Esophagus muscularis mucosa (tissue), 3 donors: ENCODE measurements at regions not wholly inside any gene's neighbourhood (a gene's known extent, or its start where the extent isn't known, plus 50 kb on each side); places are given as distances from the start of the nearest gene placed in this dataset.
"Not testable (repeated sequence)": the region's sequence is repeated elsewhere in the genome, so short reads cannot be mapped to it uniquely, and the experiment has no call there.

Source experiments
- POLR2A ChIP-seq: fragments of 450-650 bp; IDR thresholded peaks from one replicate; pipeline ENCODE4 v1.6.1; 2017; ENCODE audit warnings: antibody characterized with exemption, moderate library complexity, mild to moderate bottlenecking, low read depth
- POLR2AphosphoS5 ChIP-seq, 2 donors: sonication (generic); formaldehyde crosslinking; IDR thresholded peaks; one replicate each; pipeline ENCODE4 v1.6.1; 2017; ENCODE audit warnings: antibody characterized with exemption in 2 of 2
- TF ChIP-seq, protein P1 (sequence below), 3 experiments: fragments of 200-600 bp in 2 of 3; fragments of 450-650 bp in 1 of 3; sonication (generic) in 2 of 3; IDR thresholded peaks; one replicate each; pipeline ENCODE4 v1.5.1; 2017 to 2019; ENCODE audit warnings: antibody characterized with exemption in 3 of 3, mild to moderate bottlenecking in 2 of 3, moderate library complexity in 1 of 3

GRCh38 chrX:89759076-89759685 is 162.5 kb upstream of the TGIF2LX start:
- not testable (repeated sequence) for TF ChIP-seq POLR2A; POLR2AphosphoS5 (IDR thresholded peaks at IDR 0.05)
- TF ChIP-seq, protein P1, sequence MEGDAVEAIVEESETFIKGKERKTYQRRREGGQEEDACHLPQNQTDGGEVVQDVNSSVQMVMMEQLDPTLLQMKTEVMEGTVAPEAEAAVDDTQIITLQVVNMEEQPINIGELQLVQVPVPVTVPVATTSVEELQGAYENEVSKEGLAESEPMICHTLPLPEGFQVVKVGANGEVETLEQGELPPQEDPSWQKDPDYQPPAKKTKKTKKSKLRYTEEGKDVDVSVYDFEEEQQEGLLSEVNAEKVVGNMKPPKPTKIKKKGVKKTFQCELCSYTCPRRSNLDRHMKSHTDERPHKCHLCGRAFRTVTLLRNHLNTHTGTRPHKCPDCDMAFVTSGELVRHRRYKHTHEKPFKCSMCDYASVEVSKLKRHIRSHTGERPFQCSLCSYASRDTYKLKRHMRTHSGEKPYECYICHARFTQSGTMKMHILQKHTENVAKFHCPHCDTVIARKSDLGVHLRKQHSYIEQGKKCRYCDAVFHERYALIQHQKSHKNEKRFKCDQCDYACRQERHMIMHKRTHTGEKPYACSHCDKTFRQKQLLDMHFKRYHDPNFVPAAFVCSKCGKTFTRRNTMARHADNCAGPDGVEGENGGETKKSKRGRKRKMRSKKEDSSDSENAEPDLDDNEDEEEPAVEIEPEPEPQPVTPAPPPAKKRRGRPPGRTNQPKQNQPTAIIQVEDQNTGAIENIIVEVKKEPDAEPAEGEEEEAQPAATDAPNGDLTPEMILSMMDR (IDR thresholded peaks at IDR 0.05): not testable (repeated sequence)
